GM23338 (cell line): ENCODE measurements at regions not wholly inside any gene's neighbourhood (a gene's known extent, or its start where the extent isn't known, plus 50 kb on each side); places are given as distances from the start of the nearest gene placed in this dataset.

ENCODE experiments used
- CREB1 ChIP-seq: fragments of 250-450 bp; sonication (Bioruptor Pico); IDR thresholded peaks from 2 replicates; pipeline ENCODE4 v1.5.0; 2020; ENCODE audit warnings: low read depth, mild to moderate bottlenecking, moderate library complexity
- EZH2 ChIP-seq: fragments of 200-600 bp; sonication (generic); IDR thresholded peaks from one replicate; pipeline ENCODE4 v1.8.0; 2017; ENCODE audit warnings: antibody characterized with exemption, mild to moderate bottlenecking, low read depth; ENCODE audit not compliant: unreplicated experiment
- EZH2phosphoT487 ChIP-seq: fragments of 200-600 bp; sonication (generic); IDR thresholded peaks from one replicate; pipeline ENCODE4 v1.8.1; 2018; ENCODE audit warnings: antibody characterized with exemption; ENCODE audit not compliant: unreplicated experiment
- JUNB ChIP-seq: IDR thresholded peaks from one replicate; pipeline ENCODE4 v1.6.1; 2016; ENCODE audit warnings: antibody characterized with exemption; ENCODE audit not compliant: unreplicated experiment
- NANOG ChIP-seq: IDR thresholded peaks from 2 replicates; pipeline ENCODE4 v1.6.1; 2016; ENCODE audit warnings: antibody characterized with exemption, borderline replicate concordance
- POLR2AphosphoS5 ChIP-seq: IDR thresholded peaks from 2 replicates; pipeline ENCODE4 v1.6.1; 2016; ENCODE audit warnings: antibody characterized with exemption, low read depth
- STAT1 ChIP-seq: IDR thresholded peaks from one replicate; pipeline ENCODE4 v1.6.1; 2016; ENCODE audit warnings: antibody characterized with exemption; ENCODE audit not compliant: unreplicated experiment
- ZNF114 ChIP-seq: fragments of 250-450 bp; sonication (Bioruptor Pico); IDR thresholded peaks from 2 replicates; pipeline ENCODE4 v1.5.0; 2020; ENCODE audit warnings: mild to moderate bottlenecking, moderate library complexity
- TF ChIP-seq, protein P1 (sequence below), 2 experiments: fragments of 200-600 bp in 1 of 2; sonication (generic) in 1 of 2; conservative IDR thresholded peaks; 2 replicates each; pipeline versions ENCODE4 v1.5.1 to v1.6.1; 2016 to 2017; ENCODE audit warnings: antibody characterized with exemption in 2 of 2, low read depth in 2 of 2, mild to moderate bottlenecking in 2 of 2, moderate library complexity in 1 of 2
- TF ChIP-seq, protein P2 (sequence below): IDR thresholded peaks from one replicate; pipeline ENCODE4 v1.6.1; 2018; ENCODE audit warnings: antibody characterized with exemption; ENCODE audit not compliant: unreplicated experiment
- TF ChIP-seq, protein P3 (sequence below): IDR thresholded peaks from 2 replicates; pipeline ENCODE4 v1.6.1; 2016; ENCODE audit warnings: antibody characterized with exemption

DNA sequence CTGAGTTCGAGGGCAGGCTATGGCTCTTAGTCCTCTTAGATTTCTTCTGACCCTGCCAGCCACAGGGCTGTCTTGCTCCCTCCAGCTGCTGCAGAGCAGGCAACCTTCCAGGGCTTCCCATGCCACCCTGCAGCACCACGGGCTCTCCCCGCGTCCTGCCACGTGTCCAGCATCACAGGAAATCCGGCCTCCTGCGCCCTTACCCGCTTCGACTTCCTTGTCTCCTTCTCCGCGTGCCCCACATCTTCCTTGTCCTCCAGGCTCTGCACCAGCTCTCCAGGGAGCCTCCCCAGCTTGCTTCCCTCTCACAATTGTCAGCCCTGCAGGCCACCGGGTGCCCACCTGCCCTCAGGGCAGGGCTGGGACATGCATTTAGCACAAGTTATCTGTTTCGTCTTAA, 253.5 kb downstream of the DCDC2C start:
- TF ChIP-seq CREB1: no peak
- TF ChIP-seq, protein P1, sequence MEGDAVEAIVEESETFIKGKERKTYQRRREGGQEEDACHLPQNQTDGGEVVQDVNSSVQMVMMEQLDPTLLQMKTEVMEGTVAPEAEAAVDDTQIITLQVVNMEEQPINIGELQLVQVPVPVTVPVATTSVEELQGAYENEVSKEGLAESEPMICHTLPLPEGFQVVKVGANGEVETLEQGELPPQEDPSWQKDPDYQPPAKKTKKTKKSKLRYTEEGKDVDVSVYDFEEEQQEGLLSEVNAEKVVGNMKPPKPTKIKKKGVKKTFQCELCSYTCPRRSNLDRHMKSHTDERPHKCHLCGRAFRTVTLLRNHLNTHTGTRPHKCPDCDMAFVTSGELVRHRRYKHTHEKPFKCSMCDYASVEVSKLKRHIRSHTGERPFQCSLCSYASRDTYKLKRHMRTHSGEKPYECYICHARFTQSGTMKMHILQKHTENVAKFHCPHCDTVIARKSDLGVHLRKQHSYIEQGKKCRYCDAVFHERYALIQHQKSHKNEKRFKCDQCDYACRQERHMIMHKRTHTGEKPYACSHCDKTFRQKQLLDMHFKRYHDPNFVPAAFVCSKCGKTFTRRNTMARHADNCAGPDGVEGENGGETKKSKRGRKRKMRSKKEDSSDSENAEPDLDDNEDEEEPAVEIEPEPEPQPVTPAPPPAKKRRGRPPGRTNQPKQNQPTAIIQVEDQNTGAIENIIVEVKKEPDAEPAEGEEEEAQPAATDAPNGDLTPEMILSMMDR (conservative IDR thresholded peaks at IDR 0.05; ENCODE audit: low read depth in 2 of 2): no peak
- no peak for TF ChIP-seq EZH2
- no peak for TF ChIP-seq POLR2AphosphoS5
- TF ChIP-seq, protein P2, sequence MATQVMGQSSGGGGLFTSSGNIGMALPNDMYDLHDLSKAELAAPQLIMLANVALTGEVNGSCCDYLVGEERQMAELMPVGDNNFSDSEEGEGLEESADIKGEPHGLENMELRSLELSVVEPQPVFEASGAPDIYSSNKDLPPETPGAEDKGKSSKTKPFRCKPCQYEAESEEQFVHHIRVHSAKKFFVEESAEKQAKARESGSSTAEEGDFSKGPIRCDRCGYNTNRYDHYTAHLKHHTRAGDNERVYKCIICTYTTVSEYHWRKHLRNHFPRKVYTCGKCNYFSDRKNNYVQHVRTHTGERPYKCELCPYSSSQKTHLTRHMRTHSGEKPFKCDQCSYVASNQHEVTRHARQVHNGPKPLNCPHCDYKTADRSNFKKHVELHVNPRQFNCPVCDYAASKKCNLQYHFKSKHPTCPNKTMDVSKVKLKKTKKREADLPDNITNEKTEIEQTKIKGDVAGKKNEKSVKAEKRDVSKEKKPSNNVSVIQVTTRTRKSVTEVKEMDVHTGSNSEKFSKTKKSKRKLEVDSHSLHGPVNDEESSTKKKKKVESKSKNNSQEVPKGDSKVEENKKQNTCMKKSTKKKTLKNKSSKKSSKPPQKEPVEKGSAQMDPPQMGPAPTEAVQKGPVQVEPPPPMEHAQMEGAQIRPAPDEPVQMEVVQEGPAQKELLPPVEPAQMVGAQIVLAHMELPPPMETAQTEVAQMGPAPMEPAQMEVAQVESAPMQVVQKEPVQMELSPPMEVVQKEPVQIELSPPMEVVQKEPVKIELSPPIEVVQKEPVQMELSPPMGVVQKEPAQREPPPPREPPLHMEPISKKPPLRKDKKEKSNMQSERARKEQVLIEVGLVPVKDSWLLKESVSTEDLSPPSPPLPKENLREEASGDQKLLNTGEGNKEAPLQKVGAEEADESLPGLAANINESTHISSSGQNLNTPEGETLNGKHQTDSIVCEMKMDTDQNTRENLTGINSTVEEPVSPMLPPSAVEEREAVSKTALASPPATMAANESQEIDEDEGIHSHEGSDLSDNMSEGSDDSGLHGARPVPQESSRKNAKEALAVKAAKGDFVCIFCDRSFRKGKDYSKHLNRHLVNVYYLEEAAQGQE: no peak
- no peak for TF ChIP-seq EZH2phosphoT487
- TF ChIP-seq JUNB: no peak
- no peak for TF ChIP-seq ZNF114
- no peak for TF ChIP-seq NANOG
- TF ChIP-seq STAT1: no peak
- TF ChIP-seq, protein P3, sequence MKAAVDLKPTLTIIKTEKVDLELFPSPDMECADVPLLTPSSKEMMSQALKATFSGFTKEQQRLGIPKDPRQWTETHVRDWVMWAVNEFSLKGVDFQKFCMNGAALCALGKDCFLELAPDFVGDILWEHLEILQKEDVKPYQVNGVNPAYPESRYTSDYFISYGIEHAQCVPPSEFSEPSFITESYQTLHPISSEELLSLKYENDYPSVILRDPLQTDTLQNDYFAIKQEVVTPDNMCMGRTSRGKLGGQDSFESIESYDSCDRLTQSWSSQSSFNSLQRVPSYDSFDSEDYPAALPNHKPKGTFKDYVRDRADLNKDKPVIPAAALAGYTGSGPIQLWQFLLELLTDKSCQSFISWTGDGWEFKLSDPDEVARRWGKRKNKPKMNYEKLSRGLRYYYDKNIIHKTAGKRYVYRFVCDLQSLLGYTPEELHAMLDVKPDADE: no peak
